Erythroblast (primary cell): ENCODE measurements at regions not wholly inside any gene's neighbourhood (a gene's known extent, or its start where the extent isn't known, plus 50 kb on each side); places are given as distances from the start of the nearest gene placed in this dataset.

Experiments
- GATA1 ChIP-seq: IDR thresholded peaks from 2 replicates; pipeline ENCODE4 v1.6.1; 2011; ENCODE audit warnings: low read depth, mild to moderate bottlenecking, control low read depth, low read length, moderate library complexity
- POLR2A ChIP-seq: IDR thresholded peaks from 2 replicates; pipeline ENCODE4 v1.6.1; 2011; ENCODE audit warnings: mild to moderate bottlenecking, low read length

- TF ChIP-seq POLR2A (no peak), GATA1 (no peak)
Observed at GRCh38 chr6:165766457-165766856, 103.4 kb upstream of the PDE10A start.
